ENCODE measurements at regions not wholly inside any gene's neighbourhood (a gene's known extent, or its start where the extent isn't known, plus 50 kb on each side); places are given as distances from the start of the nearest gene placed in this dataset.

DNA sequence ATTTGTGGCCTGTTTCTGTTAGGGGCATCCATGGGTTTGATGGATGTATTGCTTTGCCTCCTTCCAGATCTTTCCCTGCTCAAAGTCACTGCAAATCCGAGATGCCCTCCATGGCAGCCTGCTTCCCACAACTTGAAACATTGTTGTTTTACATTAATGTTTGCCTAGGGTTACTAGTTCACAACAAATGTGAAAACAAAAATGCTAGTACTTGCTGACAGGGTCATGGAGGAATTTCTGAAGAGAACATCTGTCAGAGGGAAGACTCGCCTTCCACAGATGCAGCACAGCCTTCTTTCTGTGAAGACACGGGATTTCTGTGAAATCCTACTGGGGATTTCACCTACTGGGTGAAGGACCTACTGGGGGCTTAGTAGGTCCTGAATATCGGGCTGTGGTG, 260.0 kb upstream of the FN1 start:
- WGBS (ENCODE audit: insufficient coverage): 71% methylated on average over 1 of the region's 4 CpGs
- Mint-ChIP-seq H3K4me1 (no peaks in the 10 kb centered on the region), H3K27me3 (peaks cover 24% of the 10 kb centered on the region), H3K27ac (no peak overlapping the region), H3K9me3 (ENCODE audit: insufficient read depth) (no peaks in the 10 kb centered on the region), H3K4me3 (no peak overlapping the region)
- ChIA-PET CTCF (no interaction called here), POLR2A (no interaction called here)
- H3K4me1 ChIP-seq (ENCODE audit: control insufficient read depth in 2 of 2, insufficient read depth in 2 of 2, low read length in 2 of 2): no peaks in the 10 kb centered on the region
- no peak overlapping the region for H3K4me2 ChIP-seq (replicated peaks; ENCODE audit: low read depth, low read length, poor library complexity, severe bottlenecking)
- H3K4me3 ChIP-seq (ENCODE audit: control extremely low read depth in 1 of 5, extremely low read depth in 1 of 5, insufficient read depth in 1 of 5, low read depth in 2 of 5, low read length in 4 of 5): no peak overlapping the region
- peaks cover 0 to 4% (median 2%) of the 10 kb centered on the region in 3 donors for H3K9me3 ChIP-seq (ENCODE audit: control extremely low read depth in 1 of 3, control insufficient read depth in 2 of 3, insufficient read depth in 1 of 3, low read length in 2 of 3)
- no peak overlapping the region for H3K27ac ChIP-seq (ENCODE audit: low read length in 2 of 2)
- TF ChIP-seq EZH2 (IDR thresholded peaks at IDR 0.05; ENCODE audit: borderline replicate concordance, insufficient read depth, low read depth, low read length, poor library complexity, severe bottlenecking): no peak
- TF ChIP-seq, protein P1, sequence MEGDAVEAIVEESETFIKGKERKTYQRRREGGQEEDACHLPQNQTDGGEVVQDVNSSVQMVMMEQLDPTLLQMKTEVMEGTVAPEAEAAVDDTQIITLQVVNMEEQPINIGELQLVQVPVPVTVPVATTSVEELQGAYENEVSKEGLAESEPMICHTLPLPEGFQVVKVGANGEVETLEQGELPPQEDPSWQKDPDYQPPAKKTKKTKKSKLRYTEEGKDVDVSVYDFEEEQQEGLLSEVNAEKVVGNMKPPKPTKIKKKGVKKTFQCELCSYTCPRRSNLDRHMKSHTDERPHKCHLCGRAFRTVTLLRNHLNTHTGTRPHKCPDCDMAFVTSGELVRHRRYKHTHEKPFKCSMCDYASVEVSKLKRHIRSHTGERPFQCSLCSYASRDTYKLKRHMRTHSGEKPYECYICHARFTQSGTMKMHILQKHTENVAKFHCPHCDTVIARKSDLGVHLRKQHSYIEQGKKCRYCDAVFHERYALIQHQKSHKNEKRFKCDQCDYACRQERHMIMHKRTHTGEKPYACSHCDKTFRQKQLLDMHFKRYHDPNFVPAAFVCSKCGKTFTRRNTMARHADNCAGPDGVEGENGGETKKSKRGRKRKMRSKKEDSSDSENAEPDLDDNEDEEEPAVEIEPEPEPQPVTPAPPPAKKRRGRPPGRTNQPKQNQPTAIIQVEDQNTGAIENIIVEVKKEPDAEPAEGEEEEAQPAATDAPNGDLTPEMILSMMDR (IDR thresholded peaks at IDR 0.05): no peak
- no peaks in the 10 kb centered on the region for H3K36me3 ChIP-seq (replicated peaks in 1 of 2; ENCODE audit: control extremely low read depth in 1 of 2, control insufficient read depth in 1 of 2, extremely low read depth in 1 of 2, insufficient read depth in 2 of 2, low read length in 1 of 2)
- H3K27me3 ChIP-seq (replicated peaks in 1 of 4; ENCODE audit: control extremely low read depth in 1 of 4, control insufficient read depth in 3 of 4, insufficient read depth in 4 of 4, low read length in 3 of 4): no peaks in the 10 kb centered on the region
- intact Hi-C loops (cut with micrococcal nuclease): no loop called here
- H3K79me2 ChIP-seq (ENCODE audit: control insufficient read depth, insufficient read depth, low read length): no peaks in the 10 kb centered on the region
- H2AFZ ChIP-seq (ENCODE audit: insufficient read depth, low read depth, low read length, poor library complexity, severe bottlenecking): no peak overlapping the region
- ATAC-seq (ENCODE audit: low read depth): no peak
- no peak overlapping the region for H3K9ac ChIP-seq (ENCODE audit: low read length)
- no peak for DNase-seq
- no peaks in the 10 kb centered on the region for H4K20me1 ChIP-seq (ENCODE audit: control insufficient read depth, insufficient read depth, low read length, poor library complexity, severe bottlenecking)

DNA sequence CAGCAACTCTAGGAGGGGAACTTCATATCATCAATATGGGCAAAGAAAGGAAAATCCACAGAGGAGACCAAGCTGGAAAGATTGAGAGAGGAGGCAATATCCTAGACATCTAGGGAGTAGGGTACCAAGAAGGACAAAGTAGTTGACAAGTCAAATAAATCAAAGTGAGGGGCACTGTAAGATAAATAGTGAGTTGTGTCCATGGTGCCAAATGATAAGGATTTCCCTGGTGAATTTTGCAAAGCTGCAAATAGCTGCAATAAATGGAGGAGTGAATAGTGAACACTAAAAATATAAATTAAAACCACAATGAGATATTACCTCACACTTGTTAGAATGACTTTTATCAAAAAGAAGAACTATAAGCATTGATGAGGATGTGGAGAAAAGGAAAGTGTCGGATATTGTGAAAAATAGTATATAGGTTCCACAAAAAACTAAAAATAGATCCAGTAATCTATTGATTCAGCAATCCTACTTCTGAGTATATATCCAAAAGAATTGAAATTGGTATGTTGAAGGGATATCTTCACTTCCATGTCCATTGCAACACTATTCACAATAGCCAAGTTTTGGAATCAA, 258.2 kb upstream of the FN1 start:
- H3K4me3 Mint-ChIP-seq: no peak overlapping the region

More for the DNA sequence above, 258.2 kb upstream of the FN1 start:
- Histone ChIP-seq H3K4me3 (ENCODE audit: control extremely low read depth in 1 of 5, extremely low read depth in 1 of 5, insufficient read depth in 1 of 5, low read depth in 2 of 5, low read length in 4 of 5) (no peak overlapping the region), H3K4me2 (replicated peaks; ENCODE audit: low read depth, low read length, poor library complexity, severe bottlenecking) (no peak overlapping the region), H3K27ac (ENCODE audit: low read length in 2 of 2) (no peak overlapping the region), H3K36me3 (replicated peaks in 1 of 2; ENCODE audit: control extremely low read depth in 1 of 2, control insufficient read depth in 1 of 2, extremely low read depth in 1 of 2, insufficient read depth in 2 of 2, low read length in 1 of 2) (no peaks in the 10 kb centered on the region), H2AFZ (ENCODE audit: insufficient read depth, low read depth, low read length, poor library complexity, severe bottlenecking) (no peak overlapping the region), H4K20me1 (ENCODE audit: control insufficient read depth, insufficient read depth, low read length, poor library complexity, severe bottlenecking) (no peaks in the 10 kb centered on the region), H3K9me3 (ENCODE audit: control extremely low read depth in 1 of 3, control insufficient read depth in 2 of 3, insufficient read depth in 1 of 3, low read length in 2 of 3) (peaks cover 0 to 4% (median 2%) of the 10 kb centered on the region in 3 donors), H3K4me1 (ENCODE audit: control insufficient read depth in 2 of 2, insufficient read depth in 2 of 2, low read length in 2 of 2) (no peaks in the 10 kb centered on the region), H3K9ac (ENCODE audit: low read length) (no peak overlapping the region), H3K27me3 (replicated peaks in 1 of 4; ENCODE audit: control extremely low read depth in 1 of 4, control insufficient read depth in 3 of 4, insufficient read depth in 4 of 4, low read length in 3 of 4) (no peaks in the 10 kb centered on the region), H3K79me2 (ENCODE audit: control insufficient read depth, insufficient read depth, low read length) (no peaks in the 10 kb centered on the region)
- no peak for DNase-seq
- no peaks in the 10 kb centered on the region for H3K9me3 Mint-ChIP-seq (ENCODE audit: insufficient read depth)
- no peak overlapping the region for H3K27ac Mint-ChIP-seq
- TF ChIP-seq, protein P1 (IDR thresholded peaks at IDR 0.05): no peak
- no peak for TF ChIP-seq EZH2 (IDR thresholded peaks at IDR 0.05; ENCODE audit: borderline replicate concordance, insufficient read depth, low read depth, low read length, poor library complexity, severe bottlenecking)
- WGBS (ENCODE audit: insufficient coverage): no CpG with 5 or more reads among the region's 1 CpG
- ChIA-PET POLR2A (no interaction called here), CTCF (no interaction called here)
- H3K4me1 Mint-ChIP-seq: no peaks in the 10 kb centered on the region
- peaks cover 18% of the 10 kb centered on the region for H3K27me3 Mint-ChIP-seq
- intact Hi-C loops (cut with micrococcal nuclease): no loop called here
- ATAC-seq (ENCODE audit: low read depth): no peak
